COR-L47 (cell line): ENCODE measurements at regions not wholly inside any gene's neighbourhood (a gene's known extent, or its start where the extent isn't known, plus 50 kb on each side); places are given as distances from the start of the nearest gene placed in this dataset.
"Not testable (repeated sequence)": the region's sequence is repeated elsewhere in the genome, so short reads cannot be mapped to it uniquely, and the experiment has no call there.

Source experiments
- DNase-seq: peaks from one replicate; lab custom pipeline; 2025; lab: John Stamatoyannopoulos, UW

- no peak for DNase-seq
Measured at GRCh38 chr2:167749016-167749415, 498.4 kb downstream of the STK39 start.

DNA sequence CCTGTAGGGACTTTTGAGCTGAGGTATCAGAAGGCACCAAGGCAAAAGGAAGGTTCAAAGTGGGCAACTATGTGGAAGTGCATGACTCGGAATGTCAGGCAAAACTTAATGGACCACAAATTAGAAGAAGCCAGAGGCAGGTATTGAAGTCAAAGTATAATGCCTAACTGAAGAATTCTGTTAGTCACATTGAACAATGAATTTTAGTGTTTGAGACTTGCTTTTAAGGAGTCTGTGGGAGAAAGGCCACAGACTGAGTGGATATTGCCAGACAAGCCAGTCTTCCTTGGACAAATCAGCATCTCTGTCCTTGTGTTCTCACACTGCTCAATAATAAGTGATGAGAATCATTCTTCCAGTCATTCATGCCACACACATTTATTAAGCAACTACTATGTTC, 498.9 kb downstream of the STK39 start:
- no peak for DNase-seq

DNA sequence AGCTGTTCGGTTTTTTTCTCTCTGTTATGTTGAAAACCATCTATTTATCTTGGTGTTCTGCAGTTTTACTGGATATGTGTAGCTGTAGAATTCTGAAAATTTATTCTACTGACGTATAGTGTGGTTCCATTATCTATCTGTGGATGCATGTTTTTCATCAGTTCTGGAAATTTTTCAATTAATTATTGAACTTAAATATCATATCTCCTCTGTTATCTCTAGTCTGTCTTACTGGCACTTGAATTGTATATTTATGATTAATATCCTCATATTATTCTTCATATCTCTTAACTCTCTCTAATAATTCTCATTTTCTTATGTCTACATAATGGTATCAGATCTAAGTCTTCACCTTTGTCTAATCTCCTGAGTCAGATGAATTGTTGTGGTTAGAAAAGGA, 501.7 kb downstream of the STK39 start:
- DNase-seq = no peak

DNA sequence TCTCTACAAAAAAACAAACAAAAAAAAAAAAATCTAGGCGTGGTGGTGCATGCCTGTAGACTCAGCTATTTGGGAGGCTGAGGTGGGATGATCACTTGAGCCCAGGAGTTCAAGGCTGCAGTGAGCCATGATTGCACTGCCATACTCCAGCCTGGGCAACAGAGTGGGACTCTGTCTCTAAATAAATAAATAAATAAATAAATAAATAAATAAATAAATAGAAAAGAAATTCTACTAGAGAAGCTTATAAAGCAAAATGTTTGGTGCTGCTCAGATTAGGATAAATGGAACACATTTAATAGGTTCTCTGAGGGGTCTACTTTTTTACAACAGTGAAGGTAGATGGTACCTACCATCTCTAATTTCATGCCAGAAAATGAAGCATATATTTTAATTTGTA, 507.5 kb downstream of the STK39 start:
- DNase-seq = not testable (repeated sequence)

GRCh38 chr2:167733747-167734146, 513.6 kb downstream of the STK39 start:
- DNase-seq = no peak

- DNase-seq = no peak
Measured at GRCh38 chr2:167732326-167732725, 515.1 kb downstream of the STK39 start.

GRCh38 chr2:167729911-167730310, 517.5 kb downstream of the STK39 start:
- DNase-seq = no peak

DNA sequence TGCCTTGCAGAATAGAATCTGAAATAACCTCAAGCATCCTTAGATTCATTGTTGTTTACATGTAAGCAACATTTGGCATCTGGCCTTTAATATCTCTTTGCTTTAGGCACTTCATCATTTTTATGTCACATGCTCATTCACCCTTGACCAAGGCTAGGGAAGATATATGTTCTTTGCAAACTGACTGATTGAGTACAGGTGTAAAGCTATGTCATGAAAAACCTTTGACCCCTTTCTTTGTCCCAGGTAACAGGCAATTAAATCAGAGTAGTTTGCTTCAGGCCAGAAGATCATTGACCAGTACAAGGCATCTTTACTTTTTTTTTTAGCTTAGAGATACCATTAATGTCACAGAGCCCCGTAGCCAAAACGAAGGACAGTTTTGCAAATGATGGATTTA, 520.6 kb downstream of the STK39 start:
- DNase-seq = no peak

GRCh38 chr2:167721593-167721992, 525.8 kb downstream of the STK39 start:
- DNase-seq = no peak

DNA sequence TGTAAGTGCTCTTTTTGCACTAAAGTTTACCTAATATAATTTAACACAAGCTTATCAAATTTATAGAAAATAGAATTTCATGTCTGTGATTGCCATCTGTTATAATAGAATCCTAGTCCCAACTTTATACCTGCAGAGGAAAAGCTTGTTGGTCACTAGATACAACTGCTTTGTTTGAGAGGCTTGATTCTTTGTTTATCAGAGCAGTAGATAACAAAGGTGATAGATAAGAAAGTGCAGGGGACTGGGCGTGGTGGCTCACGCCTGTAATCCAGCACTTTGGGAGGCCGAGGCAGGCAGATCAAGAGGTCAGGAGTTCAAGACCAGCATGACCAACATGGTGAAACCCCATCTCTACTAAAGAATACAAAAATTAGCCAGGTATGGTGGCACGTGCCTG, 528.0 kb downstream of the STK39 start:
- DNase-seq = no peak

- no peak for DNase-seq
Measured at GRCh38 chr2:167718560-167718959, 528.8 kb downstream of the STK39 start.

GRCh38 chr2:167715932-167716331, 531.5 kb downstream of the STK39 start:
- no peak for DNase-seq

- not testable (repeated sequence) for DNase-seq
Measured at GRCh38 chr2:167715498-167715897, 531.9 kb downstream of the STK39 start.

- no peak for DNase-seq
Measured at GRCh38 chr2:167712275-167712674, 535.1 kb downstream of the STK39 start.

- no peak for DNase-seq
Measured at GRCh38 chr2:167708998-167709397, 538.4 kb downstream of the STK39 start.

DNA sequence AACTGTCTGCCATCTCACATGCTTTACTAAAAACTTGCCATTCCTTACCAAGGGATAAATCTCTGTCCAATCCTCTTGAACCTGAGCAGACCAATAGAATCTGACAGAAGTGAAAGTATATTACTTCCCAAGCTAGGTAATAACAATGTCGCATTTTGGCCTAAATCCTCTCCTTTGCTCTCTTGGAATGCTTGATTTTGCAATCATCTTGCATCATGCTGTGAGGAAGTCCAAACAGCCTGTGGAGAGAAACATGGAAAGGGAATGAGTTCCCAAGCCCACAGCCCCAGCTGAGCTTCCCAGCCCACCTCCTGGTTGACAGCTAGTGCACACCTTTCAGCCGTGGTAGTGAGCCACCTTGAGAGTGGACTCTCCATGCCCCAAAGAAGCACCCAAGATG, 540.6 kb downstream of the STK39 start:
- DNase-seq = no peak

DNA sequence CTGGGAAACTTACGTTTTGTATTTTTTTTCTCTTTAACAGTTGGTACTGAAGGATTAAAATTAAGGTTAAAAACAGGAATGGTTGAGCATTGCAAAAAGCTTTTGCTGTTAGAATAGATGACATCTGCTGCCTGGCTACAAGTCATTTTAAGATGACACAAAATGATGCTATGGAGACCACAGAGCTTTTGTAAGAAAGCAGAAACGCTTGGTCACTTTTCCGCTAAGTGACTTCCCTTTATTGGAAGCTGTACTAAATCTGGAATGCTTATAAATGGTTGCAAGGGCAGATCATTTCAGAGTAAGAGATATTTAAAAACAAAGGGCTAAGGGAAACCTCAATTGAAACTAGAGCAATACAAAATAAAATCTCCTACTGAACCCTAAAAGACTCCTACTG, 544.0 kb downstream of the STK39 start:
- no peak for DNase-seq

- no peak for DNase-seq
Measured at GRCh38 chr2:167702227-167702626, 545.2 kb downstream of the STK39 start.

GRCh38 chr2:167701651-167702050, 545.7 kb downstream of the STK39 start:
- DNase-seq = no peak

DNA sequence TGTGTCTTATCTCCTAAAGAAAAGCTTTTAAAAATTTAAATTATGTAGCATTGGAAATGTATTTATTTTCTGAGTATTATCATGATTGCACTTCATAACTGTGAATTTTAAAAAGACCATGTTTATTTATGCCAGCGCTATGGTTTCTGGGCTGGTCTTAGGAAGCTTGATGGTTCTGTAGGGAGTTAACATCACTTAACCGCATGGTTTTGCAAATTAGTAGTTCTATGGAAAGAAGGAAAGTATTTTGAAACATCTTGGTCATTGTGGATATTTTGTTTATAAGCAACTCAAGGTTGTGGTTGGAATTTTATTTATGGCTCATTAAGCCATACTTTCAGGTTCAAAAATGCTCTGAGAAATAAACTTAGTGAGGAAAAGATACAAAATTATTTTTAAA, 549.4 kb downstream of the STK39 start:
- DNase-seq = no peak

- DNase-seq = no peak
Measured at GRCh38 chr2:167697194-167697593, 550.2 kb downstream of the STK39 start.

GRCh38 chr2:167692936-167693335, 554.5 kb downstream of the STK39 start:
- DNase-seq = no peak

DNA sequence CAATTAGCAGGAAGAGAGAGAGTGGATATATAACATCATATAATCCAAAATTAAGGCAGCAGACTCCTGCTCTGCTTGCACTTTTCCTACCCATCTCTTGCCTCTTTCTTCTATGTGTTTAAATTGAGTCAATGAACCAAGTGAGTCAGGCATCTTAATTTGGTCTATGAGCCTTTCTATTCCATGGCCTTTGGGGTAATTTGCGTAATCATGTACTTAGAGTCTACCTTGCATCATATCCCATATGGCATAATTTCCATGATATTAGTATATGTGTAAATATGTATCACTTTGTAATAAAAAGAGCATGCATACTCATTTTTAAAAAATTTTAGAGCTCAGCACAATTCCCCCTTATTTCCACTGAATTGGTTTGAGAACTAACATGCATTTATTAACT, 555.2 kb downstream of the STK39 start:
- no peak for DNase-seq

DNA sequence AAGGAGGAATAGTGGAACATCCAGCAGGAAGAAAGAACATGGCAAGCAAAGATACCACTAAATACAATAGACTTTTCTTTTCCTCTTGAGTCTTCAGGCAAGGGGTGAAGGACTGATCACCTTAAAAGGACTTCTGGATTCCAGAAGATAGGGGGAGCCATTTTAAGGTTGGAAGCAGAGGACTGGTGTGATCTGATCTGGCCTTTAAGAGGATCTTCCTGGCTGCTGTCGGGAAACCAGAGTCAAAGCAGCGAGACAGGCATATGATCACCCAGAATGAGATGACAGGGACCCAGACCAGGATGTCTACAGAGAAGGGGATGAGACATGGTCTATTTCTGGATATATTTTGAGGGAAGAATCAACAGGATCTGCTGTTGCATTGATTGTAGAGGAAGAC, 558.0 kb downstream of the STK39 start:
- no peak for DNase-seq

DNA sequence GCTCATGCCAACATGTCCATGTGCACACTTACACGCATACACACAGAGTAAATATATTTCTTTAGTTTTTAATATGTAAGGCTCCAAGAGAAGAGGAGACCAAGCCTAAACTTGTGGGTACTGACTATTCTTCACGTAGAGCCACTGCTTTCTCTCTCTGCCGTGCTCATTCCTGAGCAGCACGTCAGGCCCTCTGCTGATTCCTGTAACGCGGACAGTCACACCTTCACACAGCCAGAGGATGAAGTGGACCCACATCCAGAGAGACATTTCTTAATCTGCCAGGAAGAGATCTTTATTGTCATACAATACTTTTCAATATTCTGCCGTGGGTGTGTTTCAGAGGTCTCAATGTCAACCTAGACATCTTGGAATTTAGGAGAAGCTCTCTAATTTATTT, 560.7 kb downstream of the STK39 start:
- DNase-seq = no peak
